EL (cell line): ENCODE measurements at regions not wholly inside any gene's neighbourhood (a gene's known extent, or its start where the extent isn't known, plus 50 kb on each side); places are given as distances from the start of the nearest gene placed in this dataset.

Experiments
- DNase-seq: peaks from one replicate; pipeline ENCODE4 v3.0.0-alpha.2; 2016

GRCh38 chr10:78526347-78526746 is 492.7 kb downstream of the RPS24 start:
- DNase-seq = no peak

GRCh38 chr10:78527296-78527695 is 493.6 kb downstream of the RPS24 start:
- DNase-seq = no peak

- no peak for DNase-seq
These were observed 495.1 kb downstream of the RPS24 start for GRCh38 chr10:78528749-78529204.

GRCh38 chr10:78529262-78529661 is 495.6 kb downstream of the RPS24 start:
- DNase-seq = no peak

GRCh38 chr10:78531088-78531487 is 497.4 kb downstream of the RPS24 start:
- no peak for DNase-seq

- no peak for DNase-seq
These were observed 498.9 kb downstream of the RPS24 start for GRCh38 chr10:78532480-78533042.

GRCh38 chr10:78533098-78533497 is 499.4 kb downstream of the RPS24 start:
- no peak for DNase-seq

GRCh38 chr10:78533776-78534175 is 500.1 kb downstream of the RPS24 start:
- no peak for DNase-seq

- no peak for DNase-seq
These were observed 502.1 kb downstream of the RPS24 start for GRCh38 chr10:78535716-78536218.

GRCh38 chr10:78537018-78537417 is 503.4 kb downstream of the RPS24 start:
- no peak for DNase-seq

GRCh38 chr10:78539247-78539766 is 505.6 kb downstream of the RPS24 start:
- no peak for DNase-seq

- no peak for DNase-seq
These were observed 506.9 kb downstream of the RPS24 start for GRCh38 chr10:78540355-78541076.

- no peak for DNase-seq
These were observed 507.9 kb downstream of the RPS24 start for GRCh38 chr10:78541481-78542140.

GRCh38 chr10:78542141-78542489 is 508.5 kb downstream of the RPS24 start:
- DNase-seq = no peak

- no peak for DNase-seq
These were observed 508.9 kb downstream of the RPS24 start for GRCh38 chr10:78542521-78542920.

GRCh38 chr10:78543031-78543748 is 509.5 kb downstream of the RPS24 start:
- no peak for DNase-seq

- DNase-seq = peak; percentile 25
These were observed 510.2 kb downstream of the RPS24 start for GRCh38 chr10:78543749-78544362.

- no peak for DNase-seq
These were observed 510.9 kb downstream of the RPS24 start for GRCh38 chr10:78544423-78545090.

- DNase-seq = no peak
These were observed 512.1 kb downstream of the RPS24 start for GRCh38 chr10:78545756-78546155.

- no peak for DNase-seq
These were observed 513.7 kb downstream of the RPS24 start for GRCh38 chr10:78547397-78547796.

GRCh38 chr10:78547905-78548304 is 514.2 kb downstream of the RPS24 start:
- DNase-seq = no peak

- DNase-seq = no peak
These were observed 514.7 kb downstream of the RPS24 start for GRCh38 chr10:78548369-78548768.
